Mucosa of descending colon (tissue), 3 donors: ENCODE measurements at regions not wholly inside any gene's neighbourhood (a gene's known extent, or its start where the extent isn't known, plus 50 kb on each side); places are given as distances from the start of the nearest gene placed in this dataset.

Source experiments
- ATAC-seq: fragments of 200-7000 bp; cut with Tn5 transposase; one replicate; pipeline ENCODE4 v1.9.1; 2020; ENCODE audit warnings: mild to moderate bottlenecking, moderate library complexity
- DNase-seq, 3 donors: peaks; one replicate each; pipeline ENCODE4 v3.0.0-alpha.2; 2020
- H3K36me3 ChIP-seq: fragments of 200-600 bp; one replicate; pipeline ENCODE4 v1.8.0; 2021; ENCODE audit warnings: low read depth, mild to moderate bottlenecking
- H3K4me1 ChIP-seq: fragments of 200-600 bp; one replicate; pipeline ENCODE4 v1.8.0; 2021; ENCODE audit warnings: low read depth, mild to moderate bottlenecking
- H3K4me3 ChIP-seq: fragments of 200-600 bp; one replicate; pipeline ENCODE4 v1.8.0; 2021; ENCODE audit warnings: mild to moderate bottlenecking
- H3K9me3 ChIP-seq: fragments of 200-600 bp; one replicate; pipeline ENCODE4 v1.8.0; 2021; ENCODE audit warnings: mild to moderate bottlenecking
- intact Hi-C, 2 donors: fragments of 100-400 bp; cut with DNase I in 1 of 2; cut with micrococcal nuclease in 1 of 2; formaldehyde crosslinking; loops; one replicate each; pipeline versions ENCODE4 v1.11.0 to v1.11.1; 2022; cut with DNase I, micrococcal nuclease
- TF ChIP-seq, protein P1 (sequence below): fragments of 200-600 bp; IDR thresholded peaks from one replicate; pipeline ENCODE4 v1.8.0; 2022; ENCODE audit warnings: antibody characterized with exemption, mild to moderate bottlenecking
- donor health status: DM: no; HTN: no; CAD: no; lungs with moderate emphysema.
- donor health status: DM: no; HTN: no; CAD: no.
- donor health status: DM: no; HTN: yes; CAD: no.

DNA sequence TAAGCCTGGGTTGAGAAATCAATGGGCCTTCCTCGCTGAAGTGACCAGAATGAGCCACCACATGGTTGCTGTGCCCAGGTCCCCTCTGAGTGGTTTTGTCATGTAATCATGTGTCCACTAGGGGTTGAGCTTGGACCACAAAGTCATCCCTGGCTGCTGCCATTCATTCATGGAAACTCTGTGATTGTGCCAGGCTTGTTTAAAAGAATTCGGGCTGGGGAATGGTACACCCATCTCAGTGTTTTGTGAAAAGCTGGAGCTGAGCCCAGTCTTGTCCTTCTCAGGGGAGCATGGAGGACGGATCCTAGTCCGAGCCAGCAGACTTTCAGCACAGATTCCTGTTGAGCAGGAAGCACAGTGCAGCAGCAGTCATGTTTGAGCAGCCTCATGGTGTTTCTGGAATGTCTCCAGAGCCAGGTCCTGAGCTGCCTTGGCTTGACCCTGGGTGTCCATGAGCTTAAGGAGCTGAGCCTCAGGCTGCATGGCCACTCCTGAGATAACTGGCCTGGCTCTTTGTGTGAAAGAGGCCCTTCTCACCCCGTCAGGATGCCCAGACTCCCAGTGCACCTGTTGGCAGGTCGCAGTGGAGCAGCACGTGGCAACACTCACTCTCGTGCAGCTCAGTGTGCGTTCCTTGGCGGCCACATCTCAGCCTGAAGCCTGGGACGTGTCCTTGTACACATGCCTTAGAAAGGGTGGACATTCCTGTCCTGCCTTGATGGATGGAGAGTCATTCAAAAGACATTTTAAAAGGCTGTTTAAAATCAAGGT is 260.3 kb upstream of the TPM1 start:
- TF ChIP-seq, protein P1, sequence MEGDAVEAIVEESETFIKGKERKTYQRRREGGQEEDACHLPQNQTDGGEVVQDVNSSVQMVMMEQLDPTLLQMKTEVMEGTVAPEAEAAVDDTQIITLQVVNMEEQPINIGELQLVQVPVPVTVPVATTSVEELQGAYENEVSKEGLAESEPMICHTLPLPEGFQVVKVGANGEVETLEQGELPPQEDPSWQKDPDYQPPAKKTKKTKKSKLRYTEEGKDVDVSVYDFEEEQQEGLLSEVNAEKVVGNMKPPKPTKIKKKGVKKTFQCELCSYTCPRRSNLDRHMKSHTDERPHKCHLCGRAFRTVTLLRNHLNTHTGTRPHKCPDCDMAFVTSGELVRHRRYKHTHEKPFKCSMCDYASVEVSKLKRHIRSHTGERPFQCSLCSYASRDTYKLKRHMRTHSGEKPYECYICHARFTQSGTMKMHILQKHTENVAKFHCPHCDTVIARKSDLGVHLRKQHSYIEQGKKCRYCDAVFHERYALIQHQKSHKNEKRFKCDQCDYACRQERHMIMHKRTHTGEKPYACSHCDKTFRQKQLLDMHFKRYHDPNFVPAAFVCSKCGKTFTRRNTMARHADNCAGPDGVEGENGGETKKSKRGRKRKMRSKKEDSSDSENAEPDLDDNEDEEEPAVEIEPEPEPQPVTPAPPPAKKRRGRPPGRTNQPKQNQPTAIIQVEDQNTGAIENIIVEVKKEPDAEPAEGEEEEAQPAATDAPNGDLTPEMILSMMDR, result peak; percentile 38

DNA sequence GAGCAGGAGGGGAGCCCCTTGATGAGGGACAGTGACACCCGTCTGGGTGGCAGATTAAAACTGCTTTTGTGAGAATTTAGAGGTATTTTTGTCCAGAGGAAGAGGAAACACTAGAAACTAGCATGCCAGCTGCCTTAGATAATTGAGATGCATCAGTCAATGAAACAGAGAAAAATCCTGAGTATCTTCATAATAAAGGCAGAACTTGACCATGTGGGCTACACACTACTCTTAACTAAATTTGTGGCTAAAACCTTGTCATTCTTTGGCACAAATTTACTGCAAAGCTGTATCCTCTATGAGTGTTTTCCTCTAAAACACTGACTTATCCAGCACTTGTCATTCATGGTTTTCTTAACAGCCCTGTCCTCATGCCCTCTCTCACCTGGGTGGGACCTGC is 259.7 kb upstream of the TPM1 start:
- no peak for ATAC-seq
- Histone ChIP-seq H3K36me3 (no peaks in the 10 kb centered on the region), H3K4me1 (no peaks in the 10 kb centered on the region), H3K9me3 (no peaks in the 10 kb centered on the region), H3K4me3 (no peak overlapping the region)
- intact Hi-C loops, result loop anchor here in 1 of 2 donors (5.0 kb wide), 1 partner anchor 309 kb away; no protein-coding TSS in a partner anchor
- no peak for DNase-seq
- TF ChIP-seq, protein P1, result no peak

More for the DNA sequence above, 260.3 kb upstream of the TPM1 start:
- peak in 1 of 3 donors; percentile 67 for DNase-seq
- no peaks in the 10 kb centered on the region for H3K36me3 ChIP-seq
- intact Hi-C loops, result loop anchor here in 1 of 2 donors (5.0 kb wide), 1 partner anchor 310 kb away; no protein-coding TSS in a partner anchor
- H3K9me3 ChIP-seq, result no peaks in the 10 kb centered on the region
- ATAC-seq, result peak; percentile 96
- no peak overlapping the region for H3K4me3 ChIP-seq
- no peaks in the 10 kb centered on the region for H3K4me1 ChIP-seq

DNA sequence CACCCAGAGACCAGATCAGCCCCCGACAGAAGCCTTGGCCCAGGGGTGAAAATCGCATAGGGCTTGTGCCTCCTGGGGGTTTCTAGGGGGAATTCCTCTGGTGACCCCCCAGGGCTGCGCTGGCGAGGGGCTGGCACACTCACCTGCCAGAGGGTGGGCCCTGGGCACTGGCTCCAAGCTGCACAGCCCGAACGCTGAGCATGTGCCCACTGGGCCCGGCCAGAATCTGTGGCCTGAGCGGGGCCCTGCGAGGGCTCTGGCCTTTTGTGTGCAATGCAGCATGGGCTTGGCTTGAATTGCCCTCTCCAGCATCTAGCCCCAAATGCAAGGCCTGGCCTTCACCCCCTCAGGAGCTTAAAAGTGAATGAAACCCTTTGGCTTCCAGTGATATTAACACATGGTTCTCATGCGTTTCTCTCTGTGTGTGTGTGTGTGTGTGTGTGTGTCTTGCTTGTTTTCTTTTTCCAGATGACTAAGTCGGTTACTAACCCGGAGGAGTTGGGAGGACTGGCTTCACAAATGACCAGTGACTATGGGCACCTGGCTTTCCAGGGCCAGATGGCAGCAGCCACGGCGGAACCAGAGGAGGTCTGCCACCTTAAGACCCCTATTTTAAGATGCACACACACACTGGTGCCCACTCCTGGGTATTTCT is 259.1 kb upstream of the TPM1 start:
- DNase-seq, result no peak
- TF ChIP-seq, protein P1, result no peak

GRCh38 chr15:62785881-62786828 is 256.4 kb upstream of the TPM1 start:
- intact Hi-C loops, result no loop called here

More for the DNA sequence above, 259.1 kb upstream of the TPM1 start:
- no peak for ATAC-seq
- intact Hi-C loops, result loop anchor here in 1 of 2 donors (5.0 kb wide), 1 partner anchor 309 kb away; no protein-coding TSS in a partner anchor
- Histone ChIP-seq H3K36me3 (no peaks in the 10 kb centered on the region), H3K4me3 (no peak overlapping the region), H3K4me1 (no peaks in the 10 kb centered on the region), H3K9me3 (no peaks in the 10 kb centered on the region)

DNA sequence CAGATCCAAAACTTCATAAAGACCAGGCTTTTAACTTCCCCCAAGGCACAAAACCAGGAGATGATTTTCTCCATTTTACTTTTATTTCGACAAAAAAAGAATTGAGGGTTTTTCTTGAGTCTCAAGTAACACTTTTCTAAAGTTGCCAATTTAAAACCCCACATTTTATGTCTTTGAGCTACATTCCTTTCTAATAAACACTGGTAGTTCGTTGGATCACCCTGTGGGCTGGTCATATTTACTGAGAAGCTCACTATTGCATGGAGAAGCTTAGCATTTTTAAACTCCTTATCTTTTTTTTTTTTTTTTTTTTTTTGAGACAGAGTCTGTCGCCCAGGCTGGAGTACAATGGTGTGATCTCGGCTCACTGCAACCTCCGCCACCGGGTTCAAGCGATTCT is 255.1 kb upstream of the TPM1 start:
- Histone ChIP-seq H3K4me1 (no peaks in the 10 kb centered on the region), H3K9me3 (no peaks in the 10 kb centered on the region), H3K4me3 (no peak overlapping the region), H3K36me3 (no peaks in the 10 kb centered on the region)
- TF ChIP-seq, protein P1, result no peak
- ATAC-seq (no peak), DNase-seq (no peak)
- intact Hi-C loops, result no loop called here

More at GRCh38 chr15:62785881-62786828, 256.4 kb upstream of the TPM1 start:
- no peaks in the 10 kb centered on the region for H3K9me3 ChIP-seq
- no peaks in the 10 kb centered on the region for H3K4me1 ChIP-seq
- no peaks in the 10 kb centered on the region for H3K36me3 ChIP-seq
- H3K4me3 ChIP-seq, result no peak overlapping the region
- TF ChIP-seq, protein P1, result no peak
- ATAC-seq (no peak), DNase-seq (no peak)
